CD1c-positive myeloid dendritic cell (primary cell): ENCODE measurements at regions not wholly inside any gene's neighbourhood (a gene's known extent, or its start where the extent isn't known, plus 50 kb on each side); places are given as distances from the start of the nearest gene placed in this dataset.
"Not testable (repeated sequence)": the region's sequence is repeated elsewhere in the genome, so short reads cannot be mapped to it uniquely, and the experiment has no call there.

ENCODE experiments used
- DNase-seq: peaks from one replicate; pipeline ENCODE4 v3.0.0-alpha.2; 2016; ENCODE audit errors: extremely low spot score

DNA sequence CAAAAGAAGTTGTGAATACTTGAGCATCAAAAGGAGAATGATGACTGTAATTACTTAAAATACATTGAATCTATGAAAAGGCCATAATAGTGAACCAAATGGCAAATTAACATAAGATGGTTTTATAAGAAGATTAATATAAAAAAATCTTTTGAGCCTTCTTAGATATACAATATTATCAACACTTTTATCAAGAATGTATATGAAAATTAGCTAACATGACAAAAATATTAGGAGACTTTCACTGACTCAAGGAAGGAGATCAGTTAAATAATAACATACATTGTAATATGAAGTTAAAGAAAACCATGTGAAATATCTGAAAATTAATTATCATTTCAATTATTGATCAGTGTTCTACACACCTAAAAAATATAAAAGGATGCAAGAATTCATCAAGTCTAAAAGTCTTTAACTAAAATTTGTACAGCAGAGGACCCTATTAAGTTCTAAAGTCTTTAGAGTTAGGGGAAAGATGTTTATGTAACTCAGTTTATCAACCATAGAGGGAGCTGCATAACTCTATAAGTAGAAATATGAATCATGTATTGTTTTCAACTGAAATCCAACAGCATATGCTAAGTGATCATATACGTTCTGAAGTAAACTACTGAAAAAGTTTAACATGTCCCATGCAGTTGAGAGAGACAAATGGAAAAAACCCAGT, 756.1 kb upstream of the MIR17HG start:
- DNase-seq = no peak

DNA sequence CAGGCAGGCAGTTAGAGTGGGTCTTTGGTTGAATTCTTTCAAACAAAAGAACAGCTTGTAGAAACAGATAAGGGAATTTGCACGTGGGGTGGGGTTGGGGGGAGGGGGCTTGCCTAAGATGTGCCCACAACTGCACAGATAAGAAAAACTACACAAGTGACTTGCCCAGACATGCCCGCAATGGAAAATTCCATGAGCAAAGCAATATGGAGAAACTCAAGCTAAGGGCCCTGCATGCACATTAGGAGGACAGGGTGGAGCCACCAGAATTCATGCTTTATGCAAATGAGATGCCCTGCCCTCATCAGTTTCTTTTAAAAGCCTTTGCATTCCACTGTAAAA, 755.6 kb upstream of the MIR17HG start:
- no peak for DNase-seq

DNA sequence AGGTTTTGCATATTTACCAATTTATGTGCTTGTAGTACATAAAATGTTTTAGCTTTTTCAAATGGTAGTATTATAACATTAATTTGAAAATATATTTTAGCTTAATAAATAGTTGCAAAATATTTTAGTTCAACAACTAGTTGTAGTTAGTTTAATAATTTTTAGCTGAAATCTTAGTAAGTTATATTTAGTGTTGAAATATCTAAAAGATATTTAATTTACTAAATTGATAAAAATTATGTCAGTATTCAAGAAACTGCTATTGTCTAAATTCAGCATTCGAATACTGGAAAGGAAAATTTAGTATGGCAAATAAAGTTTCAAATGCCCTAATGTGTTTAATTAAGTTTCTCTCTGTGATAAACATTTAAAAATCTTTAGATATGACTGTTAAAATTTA, 754.5 kb upstream of the MIR17HG start:
- no peak for DNase-seq

DNA sequence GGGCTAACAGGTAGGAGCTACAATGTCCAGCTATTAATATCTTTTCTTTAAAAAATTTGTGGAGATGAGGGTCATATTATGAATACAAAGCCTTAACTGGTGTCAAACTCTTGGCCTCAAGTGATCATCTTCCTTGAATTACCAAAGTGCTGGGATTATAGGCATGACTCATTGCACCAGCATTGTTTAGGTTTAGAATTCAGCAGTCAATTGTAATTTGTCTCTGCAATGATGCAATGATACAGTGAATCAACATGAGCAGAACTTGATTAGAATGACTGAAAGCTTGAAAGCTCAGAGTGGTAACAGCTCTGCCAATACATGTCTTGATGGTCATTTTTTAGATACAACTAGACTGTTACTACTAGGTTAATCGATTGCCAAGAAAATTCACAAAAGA, 752.8 kb upstream of the MIR17HG start:
- DNase-seq = no peak

DNA sequence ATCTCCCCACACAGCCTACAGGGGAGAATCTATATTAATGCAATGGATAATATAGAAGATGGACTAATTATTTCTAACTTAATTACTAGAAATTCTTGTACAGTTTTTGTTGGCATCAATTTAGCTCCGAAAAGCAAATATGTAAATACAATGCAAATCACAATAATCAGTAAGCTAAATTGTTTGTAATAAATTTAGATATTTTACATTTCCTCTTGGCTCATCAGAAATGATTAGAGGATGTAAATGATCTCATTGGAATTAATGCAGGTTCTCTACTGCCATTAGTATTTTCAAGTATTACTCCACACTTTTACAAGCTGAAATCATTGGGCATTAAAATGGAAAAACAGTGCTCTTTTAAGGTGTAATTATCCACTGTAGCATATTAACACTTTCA, 741.8 kb upstream of the MIR17HG start:
- no peak for DNase-seq

DNA sequence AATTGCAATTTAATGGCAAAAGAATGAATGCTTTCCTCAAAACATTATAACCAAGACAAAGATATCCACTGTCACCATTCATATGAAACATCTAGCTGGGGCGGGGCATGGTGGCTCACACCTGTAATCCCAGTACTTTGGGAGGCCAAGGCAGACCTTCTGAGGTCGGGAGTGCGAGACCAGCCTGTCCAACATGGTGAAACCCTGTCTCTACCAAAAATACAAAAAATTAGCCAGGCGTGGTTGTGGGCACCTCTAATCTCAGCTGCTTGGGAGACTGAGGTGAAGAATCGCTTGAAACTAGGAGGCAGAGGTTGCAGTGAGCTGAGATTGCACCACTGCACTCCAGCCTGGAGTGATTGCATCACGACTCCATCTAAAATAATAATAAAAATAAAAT, 740.6 kb upstream of the MIR17HG start:
- DNase-seq = not testable (repeated sequence)

DNA sequence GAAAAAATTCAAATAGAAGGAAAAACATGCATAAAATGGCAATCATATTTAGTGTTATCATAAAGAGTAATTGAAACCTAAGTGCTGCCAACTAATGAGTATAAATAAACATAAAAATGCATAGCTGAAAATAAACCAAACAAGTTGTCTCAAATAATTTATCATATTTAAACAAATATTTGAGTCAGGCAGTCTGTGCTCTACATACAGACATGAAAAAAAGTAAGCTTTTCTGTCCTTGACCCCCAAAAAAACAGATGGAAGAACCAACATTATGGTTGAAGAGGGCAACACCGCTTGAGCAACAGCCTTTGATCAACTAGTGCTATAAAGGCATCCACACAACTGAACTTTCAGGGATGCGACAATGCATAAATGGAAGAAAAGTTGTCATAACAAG, 735.1 kb upstream of the MIR17HG start:
- DNase-seq = no peak

DNA sequence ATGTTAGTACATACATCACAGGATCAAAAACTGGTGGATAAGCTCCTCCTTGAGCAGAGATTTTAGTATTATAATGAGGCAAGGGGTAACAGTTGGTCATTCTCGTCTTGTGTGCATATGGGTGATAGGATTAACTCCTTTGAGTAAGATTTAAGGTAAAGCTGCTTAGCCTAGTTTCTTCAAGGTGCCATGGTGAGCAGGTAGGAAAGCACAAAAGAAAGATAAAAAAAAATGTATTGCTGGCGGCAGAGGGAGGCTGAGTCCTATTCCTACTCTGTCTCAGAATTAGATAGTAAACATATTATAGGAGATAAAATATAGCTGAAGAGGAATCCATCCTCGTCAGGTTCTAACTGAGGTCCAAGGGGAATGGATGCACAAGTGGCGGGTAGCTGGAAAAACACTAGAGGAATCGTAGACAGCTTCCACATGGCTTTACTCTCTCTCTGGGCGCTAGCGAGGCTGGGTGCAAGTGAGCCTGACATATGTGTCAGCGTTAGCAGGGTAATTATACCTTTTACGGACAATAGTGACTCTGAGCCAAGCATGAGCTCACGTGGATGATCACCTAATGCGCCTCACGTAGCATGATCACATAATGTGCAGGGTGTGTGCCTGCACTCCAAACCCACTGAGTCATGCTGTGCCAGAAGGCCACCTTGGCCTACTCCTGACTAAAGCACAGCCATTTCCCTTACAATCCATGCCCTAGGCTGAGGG, 734.3 kb upstream of the MIR17HG start:
- no peak for DNase-seq

DNA sequence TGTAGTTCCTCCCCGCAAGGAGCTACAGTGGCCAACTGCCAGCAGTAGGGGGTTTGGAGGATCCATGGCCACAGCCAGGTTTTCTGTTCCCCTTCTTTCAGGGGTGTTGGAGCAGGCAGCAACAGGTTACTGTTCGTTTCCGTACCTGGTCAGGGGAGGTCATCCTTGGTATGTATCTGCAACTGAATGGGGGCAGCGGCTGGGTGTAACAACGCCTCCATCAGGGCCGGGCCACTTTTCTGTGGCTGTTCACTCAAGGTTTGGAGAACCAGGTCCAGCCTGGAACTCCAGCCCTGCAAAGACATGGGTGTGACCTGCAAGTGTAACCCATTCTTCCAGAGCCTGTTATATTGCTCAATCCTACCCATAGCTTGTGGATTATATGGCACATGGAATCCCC, 732.3 kb upstream of the MIR17HG start:
- no peak for DNase-seq

DNA sequence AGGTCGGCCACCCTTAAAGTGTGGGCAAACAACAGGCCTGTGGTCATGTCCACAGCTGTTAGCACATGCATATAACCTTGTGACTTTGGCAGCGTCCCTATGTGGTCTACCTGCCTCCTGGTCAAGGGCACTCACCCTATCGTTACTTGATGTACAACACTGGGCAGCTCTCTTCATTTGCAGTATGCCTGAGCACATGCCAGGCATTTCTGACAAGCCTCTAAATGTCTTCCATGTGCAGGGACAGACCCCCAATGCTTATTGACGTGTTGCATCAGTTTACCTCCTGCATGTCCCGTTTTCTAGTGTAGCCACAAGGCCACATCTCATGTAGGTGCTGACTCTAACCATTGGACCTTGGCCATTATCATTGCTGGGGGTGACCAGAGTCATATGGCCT, 731.7 kb upstream of the MIR17HG start:
- no peak for DNase-seq

DNA sequence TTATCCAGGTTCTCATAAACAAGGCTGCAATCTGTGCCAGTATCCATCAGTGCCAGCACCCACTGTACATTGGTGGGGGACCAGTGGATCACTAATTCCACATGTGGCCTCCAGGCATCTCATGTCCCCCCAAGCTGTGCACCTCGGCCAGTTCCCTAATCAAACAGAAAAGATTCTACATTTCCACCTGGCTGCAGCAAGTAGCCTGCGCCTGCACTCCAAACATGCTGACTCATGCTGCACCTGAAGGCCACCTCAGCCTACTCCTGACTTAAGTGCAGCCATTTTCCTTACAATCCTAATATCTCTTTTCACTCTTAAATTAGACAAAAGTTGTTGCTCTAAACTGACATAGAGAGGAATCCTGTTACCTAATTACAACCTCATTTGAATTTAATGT, 729.4 kb upstream of the MIR17HG start:
- no peak for DNase-seq

DNA sequence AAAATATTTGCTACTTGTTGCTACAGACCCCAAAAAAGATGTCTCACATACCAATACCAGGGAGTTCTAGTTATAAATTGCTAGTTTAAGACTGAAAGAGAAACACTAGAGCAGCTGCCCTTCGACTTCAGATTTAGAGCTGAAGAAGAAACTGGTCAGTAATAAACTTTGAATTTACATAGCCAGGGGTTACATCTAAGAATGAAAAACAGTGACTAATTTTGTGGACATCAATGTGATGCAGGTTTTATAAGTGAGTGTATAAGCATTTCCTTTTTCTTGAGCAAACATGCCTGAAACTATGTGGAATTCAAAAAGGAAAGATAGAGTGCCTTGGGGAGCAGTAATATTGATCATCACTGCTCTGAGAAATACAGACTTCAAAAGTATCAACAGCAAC, 724.9 kb upstream of the MIR17HG start:
- DNase-seq = no peak

DNA sequence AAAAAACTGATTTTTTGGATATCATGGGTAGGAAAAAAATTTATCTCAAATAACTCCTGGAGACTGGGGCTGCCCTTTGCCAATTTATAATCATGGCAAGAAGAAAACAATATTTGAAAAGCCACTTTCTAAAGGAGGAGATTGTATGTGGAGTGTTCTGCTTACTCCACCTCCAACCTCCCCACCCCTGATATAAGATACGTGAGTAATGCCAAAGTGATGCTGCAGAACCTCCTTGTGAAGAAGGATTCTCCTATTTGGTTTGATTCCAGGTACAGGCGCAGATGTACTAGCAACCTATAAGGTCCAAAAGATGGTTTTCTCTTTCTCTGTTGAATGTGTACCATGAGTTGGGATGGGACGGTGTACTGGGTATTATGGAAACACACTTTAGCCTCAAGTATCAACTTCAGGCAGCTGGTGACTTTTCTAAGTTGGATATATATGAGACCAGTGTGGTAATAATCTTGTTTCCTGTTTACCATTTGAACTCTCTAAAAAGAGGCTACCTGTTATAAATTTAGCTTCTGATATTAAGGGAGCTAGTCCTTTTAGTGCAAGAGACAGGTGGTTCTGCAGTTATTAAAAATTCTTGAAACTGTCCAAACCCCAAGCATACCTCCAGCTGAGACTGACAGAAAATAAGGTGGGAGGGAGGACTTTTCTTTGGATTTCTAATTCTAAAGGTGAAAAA, 724.0 kb upstream of the MIR17HG start:
- DNase-seq = no peak

DNA sequence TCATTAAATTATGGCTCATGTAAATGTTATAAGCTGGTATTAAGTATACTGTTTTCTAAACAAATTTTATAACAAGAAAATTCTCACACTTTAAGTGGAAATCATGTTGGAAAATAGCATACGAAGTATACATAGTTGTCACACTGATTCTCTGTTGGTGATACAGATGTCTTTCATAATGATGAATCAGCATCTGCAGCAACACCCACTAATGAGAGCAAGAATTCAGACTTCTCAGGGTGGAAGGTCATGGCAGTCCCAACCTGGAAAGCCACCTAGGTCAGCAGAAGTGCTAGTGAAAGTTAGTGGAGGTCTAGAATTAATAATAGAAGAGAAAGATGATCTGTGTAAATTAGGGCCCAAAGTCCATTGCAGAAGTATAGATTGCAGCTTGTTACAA, 719.7 kb upstream of the MIR17HG start:
- no peak for DNase-seq

DNA sequence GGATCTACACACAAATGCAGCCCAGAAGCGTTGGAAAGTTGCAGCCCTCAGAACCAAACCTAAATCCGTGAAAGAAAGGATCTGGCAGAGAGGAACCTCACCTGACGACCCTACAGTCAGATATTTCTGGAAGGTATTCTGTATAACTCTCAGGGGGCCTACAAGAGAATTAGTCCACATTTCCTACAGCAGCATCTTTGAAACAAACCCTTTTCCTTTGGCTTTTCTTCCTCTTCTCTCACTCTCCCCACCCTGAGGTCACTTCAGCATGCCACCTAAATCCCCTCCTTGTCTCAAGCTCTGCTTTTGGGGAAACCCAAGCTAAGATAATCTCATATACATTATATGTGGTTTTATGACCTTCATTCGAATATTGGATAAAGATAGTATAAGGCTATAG, 719.0 kb upstream of the MIR17HG start:
- no peak for DNase-seq

DNA sequence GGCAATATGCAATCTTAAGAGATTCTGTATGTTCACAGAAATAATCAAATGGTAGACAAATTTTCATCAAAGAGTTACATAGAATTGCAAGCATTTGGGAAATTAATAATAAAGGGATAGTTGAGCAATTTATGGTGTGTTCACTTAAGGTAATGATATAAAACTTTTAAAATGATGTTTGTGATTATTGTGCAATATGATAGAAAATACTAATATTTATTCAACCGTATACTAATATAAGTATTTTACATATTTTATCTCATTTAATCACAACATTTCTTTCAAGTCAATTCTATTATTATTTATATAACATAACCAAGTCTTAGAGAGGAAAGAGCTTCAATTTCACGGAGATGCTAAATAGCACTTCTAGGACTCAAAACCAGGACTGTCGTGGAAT, 716.8 kb upstream of the MIR17HG start:
- DNase-seq = no peak

DNA sequence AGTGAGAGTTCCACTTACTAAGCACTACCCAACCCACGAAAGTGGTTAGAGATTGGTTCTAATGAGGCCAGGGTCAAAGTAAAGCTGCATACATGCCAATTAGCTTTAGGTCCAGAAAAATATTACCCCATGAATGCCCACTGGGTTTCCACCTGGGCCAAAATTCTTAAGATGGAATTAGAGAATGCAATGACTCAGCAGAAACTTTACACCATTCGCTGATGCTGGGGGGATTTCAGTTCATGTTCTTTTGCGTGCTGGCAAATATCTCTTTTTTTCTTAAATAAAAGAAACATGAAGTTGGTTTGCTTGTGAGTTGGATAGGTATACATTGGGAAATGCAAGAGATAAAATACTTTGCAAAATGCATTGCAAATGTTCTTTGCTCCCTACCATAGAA, 715.3 kb upstream of the MIR17HG start:
- DNase-seq = no peak

DNA sequence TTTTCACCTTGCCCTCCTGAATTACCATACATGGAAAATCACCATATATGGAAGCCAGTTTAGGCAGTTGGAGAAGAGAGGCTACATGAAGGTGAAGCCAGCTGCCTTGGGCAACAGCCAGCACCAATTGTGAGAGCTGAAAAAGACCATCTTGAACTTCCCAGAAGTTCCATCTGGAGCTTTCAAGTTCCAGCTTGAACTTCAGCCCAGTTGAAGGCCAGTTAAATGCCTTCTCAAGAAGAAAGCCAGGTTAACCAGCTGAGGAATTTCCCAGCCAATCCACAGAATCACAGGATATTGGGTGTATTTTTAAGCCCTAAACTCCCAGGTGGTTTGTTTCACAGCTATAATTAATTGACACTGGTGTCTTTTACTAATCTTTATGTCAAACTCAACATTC, 713.6 kb upstream of the MIR17HG start:
- no peak for DNase-seq

DNA sequence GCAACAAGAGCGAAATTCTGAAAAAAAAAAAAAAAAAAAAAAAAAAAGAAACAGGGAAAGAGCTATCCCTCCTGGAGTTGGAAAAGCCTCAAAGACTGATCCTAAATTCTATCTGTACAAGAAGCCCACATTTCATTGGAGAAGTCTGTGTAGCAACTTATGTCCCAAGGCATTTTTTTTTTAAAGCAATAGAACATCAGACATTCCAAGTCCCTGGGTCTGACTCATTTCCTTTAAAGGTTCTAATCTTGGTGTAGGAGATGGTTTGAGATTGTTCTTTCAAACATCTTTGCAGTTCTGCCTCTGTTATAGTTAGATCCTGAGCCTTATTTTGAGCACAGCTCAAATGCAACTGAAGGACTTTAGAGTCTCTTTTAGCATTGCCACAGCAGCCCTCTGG, 706.5 kb upstream of the MIR17HG start:
- DNase-seq = no peak

DNA sequence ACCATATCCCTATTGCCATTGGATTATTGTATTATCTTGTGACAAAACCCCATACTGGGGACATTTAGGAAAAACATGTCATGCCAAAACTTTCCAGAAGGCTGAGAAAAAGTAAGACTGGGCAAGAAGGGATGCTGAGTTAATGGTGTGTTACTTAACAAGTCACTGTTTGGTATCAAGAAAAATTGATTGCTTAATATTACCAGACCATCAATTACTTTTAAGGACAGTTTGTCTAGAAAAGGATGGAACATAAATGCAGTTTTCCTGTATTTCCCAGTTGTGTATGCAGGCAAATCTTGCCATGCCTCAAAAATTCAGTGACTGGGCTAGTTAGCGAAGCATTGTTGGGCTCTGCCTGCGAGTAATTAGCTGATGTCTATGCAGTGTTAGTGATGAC, 705.6 kb upstream of the MIR17HG start:
- DNase-seq = no peak

DNA sequence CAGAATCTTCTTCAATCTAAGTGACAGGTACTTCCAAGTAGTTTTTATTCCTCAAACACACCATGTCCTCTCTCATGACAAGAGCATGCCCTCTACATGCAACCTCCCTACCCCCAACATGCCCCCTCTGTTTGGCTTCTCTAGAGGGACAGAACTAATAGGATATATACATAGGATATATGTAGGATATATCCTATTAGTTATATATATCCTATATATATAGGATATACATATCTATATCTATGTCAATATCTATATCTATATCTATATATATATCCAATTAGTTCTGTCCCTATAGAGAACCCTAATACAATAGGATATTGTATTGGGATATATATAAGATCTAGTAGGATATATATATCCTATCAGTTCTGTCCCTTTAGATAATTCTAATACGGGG, 701.9 kb upstream of the MIR17HG start:
- no peak for DNase-seq

DNA sequence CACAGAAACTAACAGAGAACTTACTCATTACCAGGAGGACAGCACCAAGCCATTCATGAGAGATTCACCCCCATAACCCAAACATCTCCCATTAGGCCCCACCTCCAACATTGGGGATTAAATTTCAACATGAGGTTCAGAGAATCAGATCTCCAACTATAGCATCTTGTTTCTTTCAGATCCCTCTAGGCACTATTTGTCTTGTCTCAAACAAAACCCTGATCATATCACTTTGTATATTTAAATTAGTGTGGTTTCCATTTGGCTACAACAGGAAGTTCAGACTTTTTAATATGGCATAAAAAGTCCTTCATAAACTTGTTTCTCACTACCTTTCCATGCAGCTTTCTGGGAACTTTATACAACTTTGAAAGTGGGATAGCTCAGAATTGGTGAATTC, 699.0 kb upstream of the MIR17HG start:
- no peak for DNase-seq

DNA sequence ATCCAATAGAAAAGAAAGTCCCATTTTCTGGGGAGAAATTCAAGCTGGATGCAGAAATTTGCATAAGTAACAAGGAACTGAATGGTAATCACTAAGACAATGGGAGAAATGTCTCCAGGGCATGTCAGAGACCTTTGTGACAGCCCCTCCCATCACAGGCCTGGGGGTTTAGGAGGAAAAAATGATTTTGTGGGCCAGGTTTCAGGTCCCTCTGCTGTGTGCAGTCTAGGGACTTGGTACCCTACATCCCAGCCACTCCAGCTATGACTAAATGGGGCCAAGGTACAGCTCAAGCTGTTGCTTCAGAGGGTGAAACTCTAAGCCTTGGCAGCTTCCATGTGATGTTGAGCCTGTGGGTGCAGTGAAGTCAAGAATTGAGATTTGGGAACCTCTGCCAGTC, 695.5 kb upstream of the MIR17HG start:
- DNase-seq = no peak
